Activated naive CD4-positive, alpha-beta T cell (primary cell): ENCODE measurements at regions not wholly inside any gene's neighbourhood (a gene's known extent, or its start where the extent isn't known, plus 50 kb on each side); places are given as distances from the start of the nearest gene placed in this dataset.

Experiments used
- DNase-seq, 4 experiments: peaks; one replicate each; lab custom pipeline; 2025; lab: John Stamatoyannopoulos, UW

DNA sequence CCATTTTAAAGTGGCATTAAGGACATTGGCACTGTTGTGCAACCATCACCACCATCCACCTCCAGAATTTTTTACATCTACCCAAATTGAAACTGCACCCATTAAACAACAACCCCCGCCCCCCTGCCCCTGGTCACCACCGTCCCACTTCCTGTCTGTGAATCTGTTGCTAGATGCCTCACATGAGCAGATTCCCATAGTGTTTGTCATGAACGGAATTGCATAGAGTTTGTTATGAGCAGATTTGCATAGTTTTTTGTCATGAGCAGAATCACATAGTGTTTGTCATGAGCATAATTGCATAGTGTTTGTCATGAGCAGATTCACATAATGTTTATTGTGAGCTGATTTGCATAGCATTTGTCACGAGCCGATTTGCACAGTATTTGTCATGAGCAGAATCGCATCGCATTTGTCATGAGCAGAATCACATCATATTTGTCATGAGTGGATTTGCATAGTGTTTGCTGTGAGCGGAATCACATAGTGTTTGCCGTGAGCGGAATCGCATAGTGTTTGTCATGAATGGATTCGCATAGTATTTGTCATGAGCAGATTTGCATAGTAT lies 54.0 kb upstream of the GTF3A start:
- no peak for DNase-seq

DNA sequence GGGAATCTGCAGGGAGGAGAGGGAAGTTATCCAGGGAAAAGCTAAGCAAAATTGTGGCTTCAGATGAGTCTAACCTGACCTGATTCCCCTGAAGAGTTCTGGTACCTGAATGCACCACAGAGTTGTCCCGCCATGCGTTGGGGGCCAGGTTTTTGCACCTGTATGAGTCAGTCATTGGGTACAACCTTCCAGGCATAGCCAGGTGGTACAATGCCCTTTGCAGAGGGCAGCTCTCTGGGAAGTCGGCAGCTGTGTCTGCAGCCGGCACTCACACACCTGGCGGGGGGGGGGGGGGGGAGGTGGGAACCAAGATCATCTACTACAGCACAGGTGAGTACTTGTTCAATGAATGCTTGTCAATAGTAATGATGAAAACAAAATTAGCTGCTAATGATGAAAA lies 52.5 kb upstream of the GTF3A start:
- DNase-seq: no peak

GRCh38 chr13:27372896-27373295 lies 51.5 kb upstream of the GTF3A start:
- no peak for DNase-seq

DNA sequence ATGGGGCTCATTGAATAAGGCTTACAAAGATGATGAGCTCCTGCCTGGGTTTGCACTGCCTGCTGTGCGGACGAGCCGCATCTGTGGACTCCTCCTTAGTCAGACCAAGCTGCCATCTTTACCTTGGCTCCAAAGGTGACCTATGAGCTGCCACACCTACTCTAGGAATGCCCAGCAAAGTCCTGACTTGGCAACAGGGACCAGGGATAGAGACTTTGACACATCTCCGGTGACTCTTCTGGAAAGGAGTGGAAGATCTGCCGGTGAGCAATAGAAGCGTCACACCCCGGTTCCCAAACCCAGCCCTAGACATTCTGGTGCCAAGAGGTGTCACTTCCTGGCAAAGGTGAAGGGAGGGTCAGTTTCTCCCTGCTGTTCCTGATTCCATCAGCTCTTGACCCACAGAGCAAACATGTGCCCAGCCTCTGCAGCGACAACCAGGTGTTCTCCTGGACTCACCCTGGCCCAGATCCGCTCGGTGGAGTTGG lies 50.2 kb upstream of the GTF3A start:
- no peak for DNase-seq
